DND-41 (cell line): ENCODE measurements at regions not wholly inside any gene's neighbourhood (a gene's known extent, or its start where the extent isn't known, plus 50 kb on each side); places are given as distances from the start of the nearest gene placed in this dataset.

Source experiments
- CTCF ChIP-seq: IDR thresholded peaks from 2 replicates; pipeline ENCODE4 v1.5.1; 2012; ENCODE audit warnings: borderline replicate concordance, low read length, moderate library complexity, mild to moderate bottlenecking; ENCODE audit not compliant: poor library complexity, severe bottlenecking; ENCODE audit errors: extremely low read depth
- EZH2 ChIP-seq: IDR thresholded peaks from 3 replicates; pipeline ENCODE4 v1.6.1; 2012; ENCODE audit warnings: borderline replicate concordance, low read depth, mild to moderate bottlenecking, moderate library complexity, low read length, inconsistent platforms; ENCODE audit not compliant: severe bottlenecking

- no peak for TF ChIP-seq CTCF
- TF ChIP-seq EZH2 = no peak
These were observed 761.8 kb downstream of the FAM133A start for GRCh38 chrX:94435799-94436198.
